LNCaP clone FGC (cell line): ENCODE measurements at regions not wholly inside any gene's neighbourhood (a gene's known extent, or its start where the extent isn't known, plus 50 kb on each side); places are given as distances from the start of the nearest gene placed in this dataset.

Experiments used
- DNase-seq: peaks from one replicate; pipeline ENCODE4 v3.0.0-alpha.2; 2011; ENCODE audit warnings: low read depth
- H3K4me3 ChIP-seq: 2 replicates; pipeline ENCODE4 v1.5.1; 2011; ENCODE audit warnings: mild to moderate bottlenecking, low read depth, low read length, control low read depth
- TF ChIP-seq, protein P1 (sequence below): IDR thresholded peaks from 2 replicates; pipeline ENCODE4 v1.5.1; 2012; ENCODE audit warnings: mild to moderate bottlenecking; ENCODE audit not compliant: control insufficient read depth, insufficient read depth; ENCODE audit errors: extremely low read depth

DNA sequence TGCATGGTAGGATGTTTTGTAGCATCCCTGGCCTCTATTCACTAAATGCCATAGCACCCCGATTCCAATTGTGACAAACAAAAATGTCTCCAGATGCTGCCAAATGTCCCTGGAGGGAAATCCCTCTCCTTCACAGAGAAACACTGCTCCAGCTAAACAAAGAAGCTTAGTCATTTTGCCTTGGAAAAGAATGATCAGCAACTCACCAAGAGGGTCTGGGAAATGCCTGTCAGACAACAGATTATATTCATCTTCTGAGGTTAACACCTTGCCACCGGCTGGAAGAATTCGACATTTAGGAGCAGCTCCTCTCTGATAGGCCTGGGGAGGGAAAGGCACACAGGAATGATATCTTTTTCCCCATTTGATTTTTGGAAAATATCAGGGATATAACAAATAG lies 84.4 kb downstream of the NIBAN1 start:
- no peak for DNase-seq
- no peak overlapping the region for H3K4me3 ChIP-seq
- TF ChIP-seq, protein P1, sequence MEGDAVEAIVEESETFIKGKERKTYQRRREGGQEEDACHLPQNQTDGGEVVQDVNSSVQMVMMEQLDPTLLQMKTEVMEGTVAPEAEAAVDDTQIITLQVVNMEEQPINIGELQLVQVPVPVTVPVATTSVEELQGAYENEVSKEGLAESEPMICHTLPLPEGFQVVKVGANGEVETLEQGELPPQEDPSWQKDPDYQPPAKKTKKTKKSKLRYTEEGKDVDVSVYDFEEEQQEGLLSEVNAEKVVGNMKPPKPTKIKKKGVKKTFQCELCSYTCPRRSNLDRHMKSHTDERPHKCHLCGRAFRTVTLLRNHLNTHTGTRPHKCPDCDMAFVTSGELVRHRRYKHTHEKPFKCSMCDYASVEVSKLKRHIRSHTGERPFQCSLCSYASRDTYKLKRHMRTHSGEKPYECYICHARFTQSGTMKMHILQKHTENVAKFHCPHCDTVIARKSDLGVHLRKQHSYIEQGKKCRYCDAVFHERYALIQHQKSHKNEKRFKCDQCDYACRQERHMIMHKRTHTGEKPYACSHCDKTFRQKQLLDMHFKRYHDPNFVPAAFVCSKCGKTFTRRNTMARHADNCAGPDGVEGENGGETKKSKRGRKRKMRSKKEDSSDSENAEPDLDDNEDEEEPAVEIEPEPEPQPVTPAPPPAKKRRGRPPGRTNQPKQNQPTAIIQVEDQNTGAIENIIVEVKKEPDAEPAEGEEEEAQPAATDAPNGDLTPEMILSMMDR, result no peak

DNA sequence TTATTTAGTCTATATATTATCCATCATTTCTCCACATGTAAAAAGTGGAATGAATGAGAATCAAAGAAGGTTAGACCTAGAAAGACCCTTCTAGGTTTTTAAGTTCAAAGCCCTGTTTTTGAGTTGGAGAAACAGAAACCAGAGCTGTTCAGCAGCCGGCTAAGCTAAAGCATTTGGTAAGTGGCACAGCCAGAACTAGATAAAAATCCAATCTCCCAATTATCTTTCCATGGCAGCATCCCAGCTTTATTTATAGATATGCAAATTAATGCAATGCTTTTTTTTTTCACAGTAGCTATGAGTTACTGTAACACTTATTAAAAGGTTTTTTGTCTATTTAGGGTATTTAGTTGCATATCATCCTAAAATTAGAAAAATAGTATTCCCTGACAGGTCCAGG lies 85.1 kb downstream of the NIBAN1 start:
- DNase-seq, result no peak
- TF ChIP-seq, protein P1, result no peak
- H3K4me3 ChIP-seq, result no peak overlapping the region

DNA sequence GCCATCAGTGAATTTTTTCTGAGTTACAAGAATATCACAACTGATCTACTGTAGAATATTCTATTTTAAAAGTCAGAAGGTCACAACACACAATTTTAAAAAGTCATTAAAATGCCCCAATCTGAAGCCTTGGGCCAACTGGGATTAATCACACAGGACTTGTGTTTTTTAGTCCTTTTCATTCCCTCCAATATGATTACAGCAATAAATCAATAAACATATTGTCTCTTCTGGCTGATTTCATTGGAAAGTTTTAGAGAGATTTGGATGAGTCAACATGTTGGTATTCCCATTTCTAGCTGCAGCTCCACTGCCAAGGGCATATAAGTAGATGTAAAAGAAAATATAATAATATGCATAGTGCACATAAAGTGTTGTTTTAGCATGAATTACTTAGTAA lies 85.8 kb downstream of the NIBAN1 start:
- TF ChIP-seq, protein P1, result no peak
- no peak overlapping the region for H3K4me3 ChIP-seq
- no peak for DNase-seq

DNA sequence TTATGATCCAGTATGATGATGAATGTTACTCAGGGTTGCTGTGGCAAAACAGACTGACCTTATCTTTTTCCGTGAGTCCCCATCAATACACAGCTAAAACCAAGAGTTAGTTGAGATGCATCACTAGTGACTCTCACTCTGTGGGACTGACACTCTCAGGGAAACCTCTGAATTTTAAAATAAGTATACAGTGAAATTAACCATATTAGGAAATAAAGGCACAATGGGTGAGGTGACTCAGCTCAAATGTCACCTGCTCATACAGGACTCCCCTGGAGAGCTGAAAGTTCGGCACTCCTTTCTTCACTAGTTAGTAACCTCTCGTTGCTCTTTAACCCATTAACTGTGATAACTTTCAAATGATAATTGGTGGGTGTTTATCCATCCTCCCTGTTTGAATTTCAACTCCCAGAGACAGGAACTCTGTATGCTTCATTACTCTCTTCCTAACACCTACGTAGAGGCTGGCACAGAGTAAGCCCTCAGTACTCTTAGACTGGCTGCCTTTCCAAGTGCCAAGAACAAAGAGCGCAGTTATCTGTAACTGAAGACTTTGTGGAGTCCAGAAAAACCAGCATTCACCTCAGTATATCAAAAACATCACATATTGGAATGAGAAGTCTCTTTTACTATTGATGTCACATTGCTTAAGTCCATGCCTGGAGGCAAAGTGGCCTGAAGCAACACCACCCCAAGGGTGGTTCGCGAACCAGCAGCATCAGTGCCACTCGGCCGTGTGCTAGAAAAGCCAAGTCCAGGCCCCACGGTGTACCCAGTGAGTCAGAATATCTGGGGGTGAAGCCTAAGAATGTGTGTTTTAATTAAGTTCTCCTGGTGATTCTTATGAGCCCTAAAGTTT lies 91.1 kb downstream of the NIBAN1 start:
- no peak for DNase-seq
- TF ChIP-seq, protein P1, result no peak
- no peak overlapping the region for H3K4me3 ChIP-seq

DNA sequence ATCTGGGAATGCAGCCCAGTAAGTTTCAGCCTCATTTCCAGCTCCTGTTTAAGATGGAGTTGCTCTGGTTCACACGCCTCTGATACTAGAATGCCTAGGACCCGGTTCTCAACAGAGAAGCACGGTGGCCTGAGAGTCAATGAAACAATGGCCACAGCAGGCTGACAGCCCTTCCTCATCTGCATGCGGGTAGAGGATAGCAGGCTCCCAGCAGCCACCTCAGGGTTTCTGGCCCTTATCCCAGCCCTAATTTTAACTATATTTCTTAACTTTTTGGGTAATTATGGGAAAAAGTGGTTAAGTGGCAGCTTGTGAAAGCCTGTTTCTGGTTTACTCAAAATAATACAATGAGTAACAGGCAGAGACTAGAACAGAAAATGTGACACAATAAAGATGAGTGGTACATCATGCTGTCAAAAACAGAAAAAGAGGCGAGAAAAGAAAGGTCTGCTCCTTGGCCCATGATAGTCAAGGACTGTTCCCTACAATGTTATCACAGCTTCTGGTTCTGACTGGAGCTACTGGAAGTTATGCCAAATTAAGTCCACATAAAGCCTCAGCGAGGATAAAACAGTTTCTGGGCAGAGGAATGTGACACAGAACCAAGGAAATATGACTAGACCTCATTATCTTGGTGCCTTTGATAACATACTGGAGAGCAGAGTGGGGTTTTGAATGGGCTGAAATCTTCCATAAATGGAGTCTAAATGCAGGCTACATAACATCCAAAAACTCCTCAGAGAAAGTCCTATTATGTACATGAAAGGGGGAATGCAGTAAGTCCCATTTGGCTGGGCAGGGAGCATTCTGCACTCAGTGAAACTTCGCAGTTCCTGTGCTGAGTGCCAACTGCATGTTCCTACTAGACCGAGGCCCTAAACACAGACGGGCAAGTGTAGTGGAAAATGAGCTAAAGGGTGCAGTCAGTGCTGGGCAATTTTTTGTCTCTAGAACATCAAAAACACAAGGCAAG lies 92.1 kb downstream of the NIBAN1 start:
- TF ChIP-seq, protein P1, result no peak
- no peak overlapping the region for H3K4me3 ChIP-seq
- no peak for DNase-seq

DNA sequence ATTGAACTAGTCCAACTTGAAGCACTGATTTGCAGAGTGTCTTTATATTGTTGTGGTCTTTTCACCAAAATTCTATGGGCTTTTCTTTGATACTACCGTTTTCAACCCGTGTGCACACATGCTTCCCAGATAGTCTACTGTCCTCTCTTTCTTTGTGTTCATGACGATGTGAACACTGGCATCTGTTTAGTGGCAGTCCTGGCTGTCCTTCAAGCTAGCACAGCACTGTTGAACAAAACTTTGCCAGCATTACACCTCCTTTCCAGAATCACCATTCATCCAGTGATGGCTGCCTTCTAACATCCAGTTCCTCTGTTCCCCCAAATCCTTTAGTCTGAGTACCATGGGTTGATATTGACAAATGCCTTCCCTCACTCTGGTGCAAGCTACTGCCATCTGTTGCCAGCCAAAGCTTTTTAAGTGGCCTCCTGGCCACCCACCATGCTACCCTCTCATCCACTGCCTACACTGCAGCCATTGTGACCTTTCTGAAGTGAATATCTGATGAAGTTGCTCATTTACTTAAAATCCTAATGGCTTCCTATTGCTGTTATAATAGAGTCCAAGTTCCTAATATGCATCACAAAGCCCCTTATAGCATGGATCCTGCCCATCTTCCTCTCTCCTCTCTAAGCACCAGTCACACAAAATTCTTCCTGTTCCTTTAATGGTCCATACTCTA lies 94.3 kb downstream of the NIBAN1 start:
- TF ChIP-seq, protein P1, result no peak
- no peak for DNase-seq
- H3K4me3 ChIP-seq, result no peak overlapping the region
